K562 (cell line): ENCODE measurements at regions not wholly inside any gene's neighbourhood (a gene's known extent, or its start where the extent isn't known, plus 50 kb on each side); places are given as distances from the start of the nearest gene placed in this dataset.

ENCODE experiments used
- CREB1 ChIP-seq, 2 experiments: sonication (generic) in 1 of 2; formaldehyde crosslinking in 1 of 2; IDR thresholded peaks; 2 replicates each; pipeline versions ENCODE4 v1.6.1 to v1.8.0; 2012 to 2022; ENCODE audit warnings: inconsistent platforms in 1 of 2, mild to moderate bottlenecking in 1 of 2, missing genetic modification reagents in 1 of 2, moderate library complexity in 1 of 2
- CTCF ChIP-seq, 3 experiments: IDR thresholded peaks in 2 of 3; conservative IDR thresholded peaks in 1 of 3; 2 replicates each; pipeline ENCODE4 v1.5.1; 2011 to 2012; ENCODE audit warnings: low read length in 3 of 3, mild to moderate bottlenecking in 3 of 3, control low read depth in 2 of 3, improper control_type of control experiment in 1 of 3, inconsistent platforms in 1 of 3, low read depth in 1 of 3, mixed read lengths in 1 of 3, moderate library complexity in 1 of 3; ENCODE audit not compliant: insufficient read depth in 2 of 3
- POLR2A ChIP-seq: fragments of 450-650 bp; conservative IDR thresholded peaks from 2 replicates; pipeline ENCODE4 v1.6.1; 2016
- RAD21 ChIP-seq, 2 experiments: fragments of 250-450 bp in 1 of 2; fragments of 450-650 bp in 1 of 2; sonication (Bioruptor Pico) in 1 of 2; formaldehyde crosslinking in 1 of 2; IDR thresholded peaks in 1 of 2; conservative IDR thresholded peaks in 1 of 2; 2 replicates each; pipeline versions ENCODE4 v1.4.0 to v1.8.0; 2020 to 2022; ENCODE audit warnings: mild to moderate bottlenecking in 2 of 2, moderate library complexity in 1 of 2
- TAL1 ChIP-seq: fragments of 450-650 bp; IDR thresholded peaks from 2 replicates; pipeline ENCODE4 v1.6.1; 2016; ENCODE audit warnings: mild to moderate bottlenecking
- ZNF121 ChIP-seq: sonication (generic); formaldehyde crosslinking; conservative IDR thresholded peaks from 2 replicates; pipeline ENCODE4 v1.8.0; 2022; ENCODE audit warnings: missing genetic modification reagents

GRCh38 chr2:18267501-18267900 lies 293.0 kb downstream of the RDH14 start:
- TF ChIP-seq POLR2A (no peak), TAL1 (no peak), RAD21 (CRISPR knock-in tag; conservative IDR thresholded peaks at IDR 0.05 in 1 of 2, IDR thresholded peaks at IDR 0.05 in 1 of 2) (no peak), CTCF (IDR thresholded peaks at IDR 0.05 in 2 of 3, conservative IDR thresholded peaks at IDR 0.05 in 1 of 3; ENCODE audit: insufficient read depth in 2 of 3, low read depth in 1 of 3, low read length in 3 of 3) (no peak), CREB1 (IDR thresholded peaks at IDR 0.05) (no peak), CREB1 (CRISPR knock-in tag; IDR thresholded peaks at IDR 0.05) (no peak), ZNF121 (CRISPR knock-in tag) (no peak)
